HepG2 (cell line): ENCODE measurements at regions not wholly inside any gene's neighbourhood (a gene's known extent, or its start where the extent isn't known, plus 50 kb on each side); places are given as distances from the start of the nearest gene placed in this dataset.

Source experiments
- BCLAF1 ChIP-seq: fragments of 450-650 bp; IDR thresholded peaks from 2 replicates; pipeline ENCODE4 v1.6.1; 2017; ENCODE audit warnings: mild to moderate bottlenecking
- NFE2L1 ChIP-seq: sonication (generic); formaldehyde crosslinking; IDR thresholded peaks from 2 replicates; pipeline ENCODE4 v1.4.0; 2020; ENCODE audit warnings: missing genetic modification reagents, mild to moderate bottlenecking, borderline replicate concordance
- ZNF609 ChIP-seq: sonication (generic); formaldehyde crosslinking; IDR thresholded peaks from 2 replicates; pipeline ENCODE4 v1.4.0; 2020; ENCODE audit warnings: mild to moderate bottlenecking, missing genetic modification reagents, borderline replicate concordance
- ZNF670 ChIP-seq: sonication (generic); formaldehyde crosslinking; IDR thresholded peaks from 2 replicates; pipeline ENCODE4 v1.8.0; 2022; ENCODE audit warnings: mild to moderate bottlenecking, missing genetic modification reagents, borderline replicate concordance

- TF ChIP-seq ZNF609 (no peak), NFE2L1 (CRISPR knock-in tag) (no peak), BCLAF1 (no peak), ZNF670 (CRISPR knock-in tag) (no peak)
These were observed 50.6 kb upstream of the RNF152 start (continued) for GRCh38 chr18:61943175-61943964.
